SU-DHL-6 (cell line): ENCODE measurements at regions not wholly inside any gene's neighbourhood (a gene's known extent, or its start where the extent isn't known, plus 50 kb on each side); places are given as distances from the start of the nearest gene placed in this dataset.

ENCODE experiments used
- CTCF ChIP-seq: fragments of 200-600 bp; sonication (generic); IDR thresholded peaks from one replicate; pipeline ENCODE4 v1.5.1; 2017; ENCODE audit warnings: antibody characterized with exemption, mild to moderate bottlenecking, low read length, moderate library complexity; ENCODE audit not compliant: insufficient read depth, poor library complexity, severe bottlenecking
- EZH2phosphoT487 ChIP-seq: fragments of 200-600 bp; sonication (generic), shearing (Covaris generic); conservative IDR thresholded peaks from 2 replicates; pipeline ENCODE4 v1.6.1; 2018; ENCODE audit warnings: mild to moderate bottlenecking, antibody characterized with exemption, low read length, moderate library complexity, mixed read lengths

- TF ChIP-seq CTCF = no peak
- TF ChIP-seq EZH2phosphoT487 = no peak
Observed at GRCh38 chr15:99504071-99504822, 61.5 kb upstream of the MEF2A start.
